Heart left ventricle (tissue), 16 donors: ENCODE measurements at regions not wholly inside any gene's neighbourhood (a gene's known extent, or its start where the extent isn't known, plus 50 kb on each side); places are given as distances from the start of the nearest gene placed in this dataset.

Experiments
- ATAC-seq, 4 donors: fragments of 200-7000 bp; cut with Tn5 transposase; one replicate each; pipeline ENCODE4 v1.9.1; 2020 to 2022; ENCODE audit warnings: moderate library complexity in 4 of 4, mild to moderate bottlenecking in 3 of 4, moderate number of reproducible peaks in 1 of 4
- DNase-seq, 5 donors: peaks; one replicate each; pipeline ENCODE4 v3.0.0-alpha.2; 2020
- H3K27ac ChIP-seq, 12 donors: fragments of 200-600 bp; sonication (generic) in 4 of 12; one replicate each; pipeline versions ENCODE4 v1.5.0 to v1.8.0; 2016 to 2022; ENCODE audit warnings: mild to moderate bottlenecking in 2 of 12
- H3K27me3 ChIP-seq, 9 donors: fragments of 200-600 bp; sonication (generic) in 2 of 9; one replicate each; pipeline versions ENCODE4 v1.5.1 to v1.8.0; 2016 to 2022; ENCODE audit warnings: mild to moderate bottlenecking in 3 of 9
- H3K36me3 ChIP-seq, 9 donors: fragments of 200-600 bp; sonication (generic) in 2 of 9; one replicate each; pipeline versions ENCODE4 v1.5.0 to v1.8.0; 2018 to 2022; ENCODE audit warnings: mild to moderate bottlenecking in 2 of 9
- H3K4me1 ChIP-seq, 12 donors: fragments of 200-600 bp; sonication (generic) in 4 of 12; one replicate each; pipeline versions ENCODE4 v1.5.0 to v1.8.0; 2016 to 2022; ENCODE audit warnings: mild to moderate bottlenecking in 3 of 12
- H3K4me3 ChIP-seq, 12 donors: fragments of 200-600 bp; sonication (generic) in 4 of 12; one replicate each; pipeline versions ENCODE4 v1.5.0 to v1.8.0; 2017 to 2022; ENCODE audit warnings: mild to moderate bottlenecking in 9 of 12, moderate library complexity in 4 of 12
- H3K9me3 ChIP-seq, 12 donors: fragments of 200-600 bp; sonication (generic) in 4 of 12; one replicate each; pipeline versions ENCODE4 v1.5.0 to v1.8.0; 2016 to 2022; ENCODE audit warnings: mild to moderate bottlenecking in 1 of 12
- CTCF ChIP-seq, 12 donors: fragments of 200-600 bp; sonication (generic) in 4 of 12; IDR thresholded peaks; one replicate each; pipeline versions ENCODE4 v1.5.0 to v1.8.0; 2018 to 2022; ENCODE audit warnings: antibody characterized with exemption in 12 of 12, mild to moderate bottlenecking in 5 of 12
- POLR2A ChIP-seq, 2 donors: fragments of 450-650 bp; IDR thresholded peaks; one replicate each; pipeline ENCODE4 v1.6.1; 2017; ENCODE audit warnings: antibody characterized with exemption in 2 of 2, mild to moderate bottlenecking in 2 of 2, moderate library complexity in 2 of 2
- WGBS, 4 donors: extraction: QIAGEN DNeasy Blood & Tissue Kit in 2 of 4; methylation state at CpG; one replicate each; pipeline versions ENCODE4 v1.1.5 to v1.1.7; 2013 to 2018; 5-methylcytosine and 5-hydroxymethylcytosine counted together
- intact Hi-C, 10 donors: fragments of 100-400 bp; cut with DNase I; formaldehyde crosslinking; loops; one replicate each; pipeline versions ENCODE4 v1.11.1 to v1.14.2; 2022
- donor health status: ischemic (EF 13 %, LVEDD 7.1; RV severe dilation, severe dysfunction).
- donor health status: healthy with polysubstance abuse.
- donor health status: DM: no; HTN: yes; CAD: no.
- donor health status: DM: no; HTN: no; CAD: no.
- donor health status: ischemic (EF 25% LVEDD 6.9; RV normal size, moderate dysfunction).
- donor health status: ischemic (EF 25% LVEDD 5.7; RV mildly dilated, moderate dysfunction).
- donor health status: healthy.
- donor health status: DM: yes; HTN: yes; CAD: no.
- donor health status: ischemic (EF 35%, LVEDD 5.7; RV mildly dilated, moderate dysfunction).
- donor health status: nonischemic (EF 11% LVEDD 7.7; RV severe dilation, severe dysfunction).
- donor health status: DM: yes; HTN: yes; CAD: no.
- donor health status: PGD.
- donor health status: ischemic (EF 29% LVEDD 5.4; RV normal size, mild dysfunction).
- donor health status: nonischemic (EF 23%, LVEDD 6.1; RV moderate dilation, normal function).

DNA sequence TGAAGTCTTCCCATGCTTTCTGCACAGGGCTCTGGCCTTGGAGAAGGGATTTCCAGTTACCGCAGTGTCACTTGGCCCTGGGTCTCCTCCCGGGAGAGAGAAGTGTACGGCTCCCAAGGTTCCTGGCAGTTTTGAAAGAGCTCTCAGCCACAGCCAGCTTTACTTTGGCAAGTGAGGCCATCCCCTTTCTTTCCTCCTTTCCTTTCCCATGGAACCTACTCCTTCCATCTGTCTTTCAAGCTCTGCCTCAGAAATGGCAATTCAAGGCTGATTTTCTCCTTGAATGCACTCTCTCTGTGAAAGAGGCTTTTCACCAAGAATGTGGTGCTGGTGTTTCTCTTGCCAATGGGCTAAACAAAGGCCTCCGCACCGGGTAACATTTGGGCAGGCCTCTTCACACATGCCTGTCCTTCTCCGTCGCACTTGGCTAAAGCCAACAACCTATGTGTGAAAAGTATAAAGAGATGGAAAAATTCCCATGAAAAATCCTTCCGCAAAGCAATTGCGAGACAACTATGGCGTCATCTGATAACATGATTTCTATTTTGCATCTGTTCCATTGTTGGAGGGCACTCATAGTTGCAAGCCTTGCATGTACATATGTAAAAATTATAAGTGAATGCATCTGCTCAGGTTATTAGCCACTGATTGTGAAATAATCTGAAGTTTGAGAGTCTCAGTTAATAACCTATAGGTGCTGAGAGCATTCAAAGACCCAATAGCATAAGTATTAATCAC lies 125.4 kb downstream of the PFKFB3 start:
- Histone ChIP-seq H3K27ac (peak overlapping the region in 2 of 12 donors; percentile 38 to 81), H3K9me3 (no peaks in the 10 kb centered on the region), H3K4me3 (no peak overlapping the region), H3K36me3 (no peaks in the 10 kb centered on the region), H3K27me3 (no peaks in the 10 kb centered on the region), H3K4me1 (peaks cover 0 to 7% (median 0%) of the 10 kb centered on the region in 12 donors)
- DNase-seq (no peak), ATAC-seq (no peak)
- no peak for TF ChIP-seq CTCF (IDR thresholded peaks at IDR 0.05)
- no peak for TF ChIP-seq POLR2A (IDR thresholded peaks at IDR 0.05)
- intact Hi-C loops: no loop called here
- WGBS, 4 donors: 76 to 90% (median 86%) methylated on average over 10 of the region's 10 CpGs

GRCh38 chr10:6328699-6329423 lies 126.1 kb downstream of the PFKFB3 start:
- H3K27me3 ChIP-seq: no peaks in the 10 kb centered on the region
- no peaks in the 10 kb centered on the region for H3K9me3 ChIP-seq
- no peak overlapping the region for H3K4me3 ChIP-seq
- H3K36me3 ChIP-seq: no peaks in the 10 kb centered on the region
- H3K27ac ChIP-seq: peak overlapping the region in 2 of 12 donors; percentile 38 to 81
- 66 to 89% (median 83%) methylated on average over 11 of the region's 11 CpGs for WGBS, 4 donors
- peaks cover 0 to 7% (median 0%) of the 10 kb centered on the region in 12 donors for H3K4me1 ChIP-seq
- no peak for DNase-seq
- intact Hi-C loops: no loop called here
- peak in 2 of 4 donors; percentile 26 to 63 for ATAC-seq
- TF ChIP-seq CTCF (IDR thresholded peaks at IDR 0.05) (no peak), POLR2A (IDR thresholded peaks at IDR 0.05) (no peak)

DNA sequence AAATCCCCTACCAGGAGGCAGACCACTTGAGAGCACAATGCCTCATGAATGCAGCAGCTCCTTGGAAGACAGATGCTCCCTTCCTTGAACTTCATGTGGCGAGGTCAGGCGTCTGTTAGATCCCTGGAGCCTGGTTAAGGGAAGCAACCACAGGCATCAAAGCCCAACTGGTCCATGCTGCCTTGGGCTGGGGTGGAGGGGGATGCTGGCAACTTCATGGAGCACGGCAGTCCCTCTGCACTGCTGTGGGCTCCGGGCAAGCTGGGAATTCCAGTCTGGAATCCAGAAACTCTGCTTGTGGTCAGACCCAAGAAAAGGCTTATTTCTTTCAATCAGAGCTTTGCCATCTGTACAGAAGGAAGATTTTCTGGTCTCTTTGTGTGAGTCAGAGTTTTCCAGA lies 130.4 kb downstream of the PFKFB3 start:
- TF ChIP-seq CTCF (IDR thresholded peaks at IDR 0.05) (no peak), POLR2A (IDR thresholded peaks at IDR 0.05) (no peak)
- intact Hi-C loops: no loop called here
- no peak for ATAC-seq
- H3K4me1 ChIP-seq: peaks cover 0 to 4% (median 0%) of the 10 kb centered on the region in 12 donors
- DNase-seq: no peak
- H3K36me3 ChIP-seq: no peaks in the 10 kb centered on the region
- H3K27ac ChIP-seq: no peak overlapping the region
- no peaks in the 10 kb centered on the region for H3K9me3 ChIP-seq
- H3K4me3 ChIP-seq: no peak overlapping the region
- 95 to 97% (median 95%) methylated on average over 4 of the region's 4 CpGs for WGBS, 4 donors
- no peaks in the 10 kb centered on the region for H3K27me3 ChIP-seq

DNA sequence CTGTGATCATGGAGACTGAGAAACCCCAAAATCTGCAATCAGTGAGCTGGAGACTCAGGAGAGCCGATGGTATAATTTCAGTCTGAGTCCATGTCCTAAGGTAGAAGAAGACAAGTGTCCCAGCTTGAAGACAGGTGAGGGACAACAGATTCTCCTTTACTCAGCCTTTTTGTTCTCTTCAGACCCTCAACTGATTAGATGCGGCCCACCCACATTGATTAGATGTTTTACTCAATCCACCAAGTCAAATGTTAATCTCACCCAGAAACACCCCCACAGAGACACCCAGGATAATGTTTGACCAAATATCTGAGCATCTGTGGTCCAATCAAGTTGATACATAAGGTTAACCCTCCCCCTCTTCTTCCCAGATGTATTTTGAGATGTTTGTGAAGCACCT lies 131.2 kb downstream of the PFKFB3 start:
- Histone ChIP-seq H3K9me3 (no peaks in the 10 kb centered on the region), H3K4me1 (no peaks in the 10 kb centered on the region), H3K27me3 (no peaks in the 10 kb centered on the region), H3K27ac (no peak overlapping the region), H3K36me3 (no peaks in the 10 kb centered on the region), H3K4me3 (no peak overlapping the region)
- intact Hi-C loops: no loop called here
- ATAC-seq (no peak), DNase-seq (no peak)
- WGBS, 4 donors: 86 to 97% (median 87%) methylated on average over 2 of the region's 2 CpGs
- no peak for TF ChIP-seq POLR2A (IDR thresholded peaks at IDR 0.05)
- no peak for TF ChIP-seq CTCF (IDR thresholded peaks at IDR 0.05)
